Breast epithelium (tissue), 3 donors: ENCODE measurements at regions not wholly inside any gene's neighbourhood (a gene's known extent, or its start where the extent isn't known, plus 50 kb on each side); places are given as distances from the start of the nearest gene placed in this dataset.

ENCODE experiments used
- CTCF ChIP-seq, 3 donors: fragments of 450-650 bp; IDR thresholded peaks; one replicate each; pipeline ENCODE4 v1.5.1; 2016 to 2017; ENCODE audit warnings: antibody characterized with exemption in 3 of 3, mild to moderate bottlenecking in 3 of 3, moderate library complexity in 3 of 3
- POLR2A ChIP-seq: fragments of 450-650 bp; IDR thresholded peaks from one replicate; pipeline ENCODE4 v1.6.1; 2016; ENCODE audit warnings: antibody characterized with exemption, mild to moderate bottlenecking, moderate library complexity
- POLR2AphosphoS5 ChIP-seq, 3 donors: sonication (generic); formaldehyde crosslinking; IDR thresholded peaks; one replicate each; pipeline ENCODE4 v1.6.1; 2017; ENCODE audit warnings: antibody characterized with exemption in 3 of 3

DNA sequence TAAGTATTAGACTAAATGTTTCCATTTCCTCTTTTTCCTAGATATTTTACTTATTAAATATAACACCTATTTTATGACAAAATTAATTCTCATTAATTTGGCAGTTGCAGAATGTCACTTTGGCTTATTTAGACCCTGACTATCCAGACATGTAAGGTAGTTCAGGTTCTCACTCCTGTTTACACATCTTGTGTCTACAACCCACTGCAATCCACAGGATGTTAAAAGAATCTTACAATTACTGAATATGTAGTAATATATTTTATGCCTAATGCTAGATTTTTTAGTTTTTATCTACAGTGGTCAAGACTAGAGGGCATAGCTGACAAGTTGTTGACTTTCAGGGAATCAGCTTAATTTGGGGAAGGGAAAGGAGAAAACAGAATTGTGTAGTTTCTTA is 346.7 kb downstream of the USP25 start:
- TF ChIP-seq POLR2AphosphoS5 (IDR thresholded peaks at IDR 0.05) (no peak), CTCF (IDR thresholded peaks at IDR 0.05) (no peak), POLR2A (no peak)
